ENCODE measurements at regions not wholly inside any gene's neighbourhood (a gene's known extent, or its start where the extent isn't known, plus 50 kb on each side); places are given as distances from the start of the nearest gene placed in this dataset.

DNA sequence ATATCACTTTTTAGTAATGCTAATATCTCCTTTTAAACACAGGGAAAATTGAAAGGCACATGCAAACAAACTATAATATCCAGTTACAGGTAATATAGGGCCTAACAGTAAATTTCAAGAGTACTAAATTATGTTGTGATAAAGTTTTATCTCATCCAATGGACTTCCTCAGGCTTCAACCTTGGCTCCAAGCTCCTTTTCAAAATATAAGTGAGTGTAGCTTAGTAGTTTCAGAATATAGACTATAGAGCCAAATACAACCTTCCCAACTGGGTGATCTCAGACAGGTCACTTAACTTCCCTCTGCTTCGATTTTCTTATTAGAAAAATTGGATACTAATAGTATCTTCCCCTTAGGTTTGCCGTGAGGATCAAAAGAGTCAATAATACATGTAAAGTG is 93.5 kb upstream of the PARD3B start:
- Mint-ChIP-seq H3K9me3 (ENCODE audit: unreplicated experiment) (no peaks in the 10 kb centered on the region), H3K4me1 (ENCODE audit: low read depth, unreplicated experiment) (peaks cover 43% of the 10 kb centered on the region), H3K4me3 (ENCODE audit: unreplicated experiment) (no peak overlapping the region), H3K27me3 (ENCODE audit: unreplicated experiment) (no peaks in the 10 kb centered on the region), H3K27ac (ENCODE audit: unreplicated experiment) (peak overlapping the region; percentile 92), H3K36me3 (ENCODE audit: unreplicated experiment) (no peaks in the 10 kb centered on the region)
- no peak for DNase-seq
- TF ChIP-seq, protein P1, sequence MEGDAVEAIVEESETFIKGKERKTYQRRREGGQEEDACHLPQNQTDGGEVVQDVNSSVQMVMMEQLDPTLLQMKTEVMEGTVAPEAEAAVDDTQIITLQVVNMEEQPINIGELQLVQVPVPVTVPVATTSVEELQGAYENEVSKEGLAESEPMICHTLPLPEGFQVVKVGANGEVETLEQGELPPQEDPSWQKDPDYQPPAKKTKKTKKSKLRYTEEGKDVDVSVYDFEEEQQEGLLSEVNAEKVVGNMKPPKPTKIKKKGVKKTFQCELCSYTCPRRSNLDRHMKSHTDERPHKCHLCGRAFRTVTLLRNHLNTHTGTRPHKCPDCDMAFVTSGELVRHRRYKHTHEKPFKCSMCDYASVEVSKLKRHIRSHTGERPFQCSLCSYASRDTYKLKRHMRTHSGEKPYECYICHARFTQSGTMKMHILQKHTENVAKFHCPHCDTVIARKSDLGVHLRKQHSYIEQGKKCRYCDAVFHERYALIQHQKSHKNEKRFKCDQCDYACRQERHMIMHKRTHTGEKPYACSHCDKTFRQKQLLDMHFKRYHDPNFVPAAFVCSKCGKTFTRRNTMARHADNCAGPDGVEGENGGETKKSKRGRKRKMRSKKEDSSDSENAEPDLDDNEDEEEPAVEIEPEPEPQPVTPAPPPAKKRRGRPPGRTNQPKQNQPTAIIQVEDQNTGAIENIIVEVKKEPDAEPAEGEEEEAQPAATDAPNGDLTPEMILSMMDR (IDR thresholded peaks at IDR 0.05; ENCODE audit: partially characterized antibody, unreplicated experiment): no peak

- Mint-ChIP-seq H3K36me3 (ENCODE audit: unreplicated experiment) (no peaks in the 10 kb centered on the region), H3K9me3 (ENCODE audit: unreplicated experiment) (no peaks in the 10 kb centered on the region), H3K4me3 (ENCODE audit: unreplicated experiment) (peak overlapping the region; percentile 37), H3K27ac (ENCODE audit: unreplicated experiment) (peak overlapping the region; percentile 92), H3K27me3 (ENCODE audit: unreplicated experiment) (no peaks in the 10 kb centered on the region), H3K4me1 (ENCODE audit: low read depth, unreplicated experiment) (peaks cover 43% of the 10 kb centered on the region)
- TF ChIP-seq, protein P1 (IDR thresholded peaks at IDR 0.05; ENCODE audit: partially characterized antibody, unreplicated experiment): no peak
- no peak for DNase-seq
Measured at GRCh38 chr2:204452464-204453023, 92.7 kb upstream of the PARD3B start.

DNA sequence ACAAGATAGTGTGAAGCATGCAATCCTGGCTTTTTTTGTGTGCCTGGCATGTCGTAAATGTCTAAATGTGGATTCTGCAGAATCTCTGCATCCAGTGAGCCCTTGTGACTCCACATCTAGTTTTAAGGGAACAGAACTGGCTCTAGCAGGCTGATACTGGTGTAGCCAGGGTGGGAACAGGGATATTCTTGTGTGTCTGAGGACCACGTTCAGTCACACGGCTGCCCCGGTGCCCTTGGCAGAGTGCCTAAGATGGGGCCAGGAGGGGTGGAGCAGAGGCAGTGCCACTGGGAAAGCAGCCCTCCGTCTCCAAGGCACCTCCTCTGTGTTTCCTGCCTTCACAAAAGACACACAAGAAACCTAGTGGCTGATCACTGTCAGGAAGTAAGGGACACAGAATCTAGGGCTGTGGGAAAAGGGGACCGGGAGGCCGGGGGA is 91.5 kb upstream of the PARD3B start:
- DNase-seq: no peak
- Mint-ChIP-seq H3K27me3 (ENCODE audit: unreplicated experiment) (no peaks in the 10 kb centered on the region), H3K27ac (ENCODE audit: unreplicated experiment) (peak overlapping the region; percentile 24), H3K36me3 (ENCODE audit: unreplicated experiment) (no peaks in the 10 kb centered on the region), H3K9me3 (ENCODE audit: unreplicated experiment) (no peaks in the 10 kb centered on the region), H3K4me1 (ENCODE audit: low read depth, unreplicated experiment) (peaks cover 43% of the 10 kb centered on the region), H3K4me3 (ENCODE audit: unreplicated experiment) (no peak overlapping the region)
- TF ChIP-seq, protein P1 (IDR thresholded peaks at IDR 0.05; ENCODE audit: partially characterized antibody, unreplicated experiment): no peak

- H3K4me1 Mint-ChIP-seq (ENCODE audit: low read depth, unreplicated experiment): peaks cover 37% of the 10 kb centered on the region
- H3K4me3 Mint-ChIP-seq (ENCODE audit: unreplicated experiment): no peak overlapping the region
- H3K27me3 Mint-ChIP-seq (ENCODE audit: unreplicated experiment): no peaks in the 10 kb centered on the region
- H3K27ac Mint-ChIP-seq (ENCODE audit: unreplicated experiment): no peak overlapping the region
- H3K9me3 Mint-ChIP-seq (ENCODE audit: unreplicated experiment): no peaks in the 10 kb centered on the region
- H3K36me3 Mint-ChIP-seq (ENCODE audit: unreplicated experiment): no peaks in the 10 kb centered on the region
- no peak for DNase-seq
- TF ChIP-seq, protein P1 (IDR thresholded peaks at IDR 0.05; ENCODE audit: partially characterized antibody, unreplicated experiment): no peak
Measured at GRCh38 chr2:204454672-204455380, 90.4 kb upstream of the PARD3B start.

- H3K4me1 Mint-ChIP-seq (ENCODE audit: low read depth, unreplicated experiment): no peaks in the 10 kb centered on the region
- TF ChIP-seq, protein P1 (IDR thresholded peaks at IDR 0.05; ENCODE audit: partially characterized antibody, unreplicated experiment): no peak
- no peak overlapping the region for H3K27ac Mint-ChIP-seq (ENCODE audit: unreplicated experiment)
- no peak for DNase-seq
- H3K4me3 Mint-ChIP-seq (ENCODE audit: unreplicated experiment): no peak overlapping the region
- H3K27me3 Mint-ChIP-seq (ENCODE audit: unreplicated experiment): no peaks in the 10 kb centered on the region
- no peaks in the 10 kb centered on the region for H3K36me3 Mint-ChIP-seq (ENCODE audit: unreplicated experiment)
- H3K9me3 Mint-ChIP-seq (ENCODE audit: unreplicated experiment): peaks cover 2% of the 10 kb centered on the region
Measured at GRCh38 chr2:204468746-204469429, 76.4 kb upstream of the PARD3B start.
